ENCODE measurements at regions not wholly inside any gene's neighbourhood (a gene's known extent, or its start where the extent isn't known, plus 50 kb on each side); places are given as distances from the start of the nearest gene placed in this dataset.

DNA sequence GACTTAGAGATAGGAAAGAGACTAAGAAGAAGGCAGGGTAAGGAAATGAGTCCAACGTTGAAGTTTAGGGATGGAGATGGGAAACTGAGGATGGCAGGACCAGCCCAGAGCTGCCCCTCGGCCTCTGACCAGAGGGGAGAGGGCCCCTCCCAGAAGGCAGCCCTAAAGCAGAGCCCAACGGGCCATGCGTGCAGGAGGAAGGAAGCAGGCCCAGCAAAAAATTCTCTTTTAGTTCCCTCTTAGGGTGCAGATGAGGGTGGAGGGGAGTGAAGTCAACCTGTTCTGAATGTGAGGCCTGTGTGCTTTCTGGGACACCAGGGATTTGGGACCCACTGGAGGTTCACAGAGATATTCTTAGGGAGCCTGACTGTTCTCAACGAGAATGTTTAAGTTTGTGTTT, 225.4 kb downstream of the RHOU start:
- TF ChIP-seq, protein P1, sequence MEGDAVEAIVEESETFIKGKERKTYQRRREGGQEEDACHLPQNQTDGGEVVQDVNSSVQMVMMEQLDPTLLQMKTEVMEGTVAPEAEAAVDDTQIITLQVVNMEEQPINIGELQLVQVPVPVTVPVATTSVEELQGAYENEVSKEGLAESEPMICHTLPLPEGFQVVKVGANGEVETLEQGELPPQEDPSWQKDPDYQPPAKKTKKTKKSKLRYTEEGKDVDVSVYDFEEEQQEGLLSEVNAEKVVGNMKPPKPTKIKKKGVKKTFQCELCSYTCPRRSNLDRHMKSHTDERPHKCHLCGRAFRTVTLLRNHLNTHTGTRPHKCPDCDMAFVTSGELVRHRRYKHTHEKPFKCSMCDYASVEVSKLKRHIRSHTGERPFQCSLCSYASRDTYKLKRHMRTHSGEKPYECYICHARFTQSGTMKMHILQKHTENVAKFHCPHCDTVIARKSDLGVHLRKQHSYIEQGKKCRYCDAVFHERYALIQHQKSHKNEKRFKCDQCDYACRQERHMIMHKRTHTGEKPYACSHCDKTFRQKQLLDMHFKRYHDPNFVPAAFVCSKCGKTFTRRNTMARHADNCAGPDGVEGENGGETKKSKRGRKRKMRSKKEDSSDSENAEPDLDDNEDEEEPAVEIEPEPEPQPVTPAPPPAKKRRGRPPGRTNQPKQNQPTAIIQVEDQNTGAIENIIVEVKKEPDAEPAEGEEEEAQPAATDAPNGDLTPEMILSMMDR (IDR thresholded peaks at IDR 0.05; ENCODE audit: low read depth, low read length) = no peak
- H3K27me3 ChIP-seq = no peaks in the 10 kb centered on the region
- H3K36me3 ChIP-seq = no peaks in the 10 kb centered on the region
- H3K4me1 ChIP-seq = no peaks in the 10 kb centered on the region
- DNase-seq = no peak
- H3K4me3 ChIP-seq (ENCODE audit: low read depth, low read length) = no peak overlapping the region
- H3K9me3 ChIP-seq = no peaks in the 10 kb centered on the region; the same call in 1 of the 2 replicates

DNA sequence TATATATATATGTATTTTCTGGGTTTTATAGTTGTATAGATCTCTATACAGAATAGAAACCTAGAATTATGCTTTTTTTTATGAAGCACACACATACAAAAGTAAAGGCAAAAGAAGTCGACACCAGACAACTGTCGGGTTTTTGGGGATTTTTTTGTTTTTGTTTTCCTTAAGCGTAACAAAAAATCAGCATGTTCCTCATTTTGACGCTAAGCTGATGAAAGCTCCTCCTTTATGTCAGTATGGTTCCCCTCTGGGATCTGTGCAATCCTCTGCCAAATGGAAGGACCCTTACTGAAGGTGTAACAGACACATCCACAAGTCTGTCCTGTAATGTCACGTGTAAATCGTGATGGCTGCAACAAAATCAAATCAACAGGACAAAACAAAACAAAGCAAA, 226.2 kb downstream of the RHOU start:
- Histone ChIP-seq H3K27me3 (no peaks in the 10 kb centered on the region), H3K4me1 (no peaks in the 10 kb centered on the region), H3K36me3 (no peaks in the 10 kb centered on the region), H3K4me3 (ENCODE audit: low read depth, low read length) (no peak overlapping the region), H3K9me3 (no peaks in the 10 kb centered on the region; the same call in 1 of the 2 replicates)
- no peak for DNase-seq
- TF ChIP-seq, protein P1 (IDR thresholded peaks at IDR 0.05; ENCODE audit: low read depth, low read length) = no peak

DNA sequence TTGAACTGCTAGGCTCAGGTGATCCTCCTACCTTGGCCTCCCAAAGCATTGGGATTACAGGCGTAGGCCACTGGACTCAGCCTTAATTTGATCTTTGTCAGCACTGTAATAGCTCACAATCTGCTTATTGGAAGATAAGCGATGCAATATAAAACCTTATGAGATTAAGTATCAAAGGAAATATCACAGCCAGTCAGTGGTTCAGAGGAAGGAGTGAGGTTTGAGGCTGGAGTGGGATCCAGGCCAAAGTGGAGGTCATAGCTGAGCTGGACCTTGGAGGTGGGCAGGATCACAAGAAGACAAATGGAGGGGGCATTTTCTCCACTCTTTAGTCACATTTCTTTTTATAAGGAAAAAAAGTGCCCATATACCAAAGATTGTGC, 228.5 kb downstream of the RHOU start:
- no peaks in the 10 kb centered on the region; the same call in 1 of the 2 replicates for H3K9me3 ChIP-seq
- no peaks in the 10 kb centered on the region for H3K36me3 ChIP-seq
- H3K4me1 ChIP-seq = no peaks in the 10 kb centered on the region
- TF ChIP-seq, protein P1 (IDR thresholded peaks at IDR 0.05; ENCODE audit: low read depth, low read length) = no peak
- DNase-seq = no peak
- H3K4me3 ChIP-seq (ENCODE audit: low read depth, low read length) = no peak overlapping the region
- no peaks in the 10 kb centered on the region for H3K27me3 ChIP-seq

DNA sequence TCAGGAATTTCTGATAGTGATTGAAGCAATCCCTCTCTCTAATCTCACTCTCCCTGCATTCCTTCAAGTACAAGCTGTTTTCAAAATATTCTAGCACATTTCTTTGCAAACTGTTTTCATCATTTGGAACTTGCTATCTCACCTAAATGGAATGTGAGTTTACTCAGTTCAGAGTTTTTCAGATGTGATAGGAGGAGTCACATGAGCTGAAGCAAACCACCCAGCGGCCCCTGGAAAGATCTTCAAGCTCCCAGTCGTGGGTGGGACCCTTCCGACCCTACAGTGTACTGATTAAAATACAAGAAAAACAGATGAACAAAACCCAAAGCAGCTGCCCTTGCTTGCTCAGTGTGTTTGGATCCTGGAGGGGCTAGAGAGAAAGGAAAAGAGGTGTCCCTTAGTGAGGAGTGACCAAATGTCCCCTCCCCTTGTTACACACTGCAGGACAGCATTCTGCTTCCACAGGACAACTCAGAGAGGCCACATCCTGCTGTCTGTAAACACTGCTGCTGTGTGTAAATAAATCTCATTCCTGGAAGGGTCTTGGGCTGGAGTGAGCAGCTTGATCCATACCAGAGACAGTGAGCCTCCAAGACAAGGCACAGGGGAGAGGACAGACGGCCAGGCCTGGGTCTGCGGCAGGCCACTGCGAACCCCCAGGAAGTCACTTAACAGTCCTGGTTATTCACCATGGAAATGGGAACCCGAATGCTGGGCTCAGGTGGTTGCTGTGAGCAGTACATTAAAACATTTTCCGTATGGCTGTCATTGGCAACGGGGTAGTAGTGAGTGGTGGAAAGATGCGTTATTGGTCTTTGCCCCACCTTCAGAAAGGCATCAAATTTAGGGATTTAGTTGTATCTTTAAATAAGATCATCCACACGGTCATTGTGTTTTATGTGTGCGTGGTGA, 229.2 kb downstream of the RHOU start:
- no peaks in the 10 kb centered on the region for H3K27me3 ChIP-seq
- H3K36me3 ChIP-seq = no peaks in the 10 kb centered on the region
- no peak overlapping the region for H3K4me3 ChIP-seq (ENCODE audit: low read depth, low read length)
- TF ChIP-seq, protein P1 (IDR thresholded peaks at IDR 0.05; ENCODE audit: low read depth, low read length) = no peak
- DNase-seq = no peak
- no peaks in the 10 kb centered on the region; the same call in 1 of the 2 replicates for H3K9me3 ChIP-seq
- H3K4me1 ChIP-seq = no peaks in the 10 kb centered on the region

DNA sequence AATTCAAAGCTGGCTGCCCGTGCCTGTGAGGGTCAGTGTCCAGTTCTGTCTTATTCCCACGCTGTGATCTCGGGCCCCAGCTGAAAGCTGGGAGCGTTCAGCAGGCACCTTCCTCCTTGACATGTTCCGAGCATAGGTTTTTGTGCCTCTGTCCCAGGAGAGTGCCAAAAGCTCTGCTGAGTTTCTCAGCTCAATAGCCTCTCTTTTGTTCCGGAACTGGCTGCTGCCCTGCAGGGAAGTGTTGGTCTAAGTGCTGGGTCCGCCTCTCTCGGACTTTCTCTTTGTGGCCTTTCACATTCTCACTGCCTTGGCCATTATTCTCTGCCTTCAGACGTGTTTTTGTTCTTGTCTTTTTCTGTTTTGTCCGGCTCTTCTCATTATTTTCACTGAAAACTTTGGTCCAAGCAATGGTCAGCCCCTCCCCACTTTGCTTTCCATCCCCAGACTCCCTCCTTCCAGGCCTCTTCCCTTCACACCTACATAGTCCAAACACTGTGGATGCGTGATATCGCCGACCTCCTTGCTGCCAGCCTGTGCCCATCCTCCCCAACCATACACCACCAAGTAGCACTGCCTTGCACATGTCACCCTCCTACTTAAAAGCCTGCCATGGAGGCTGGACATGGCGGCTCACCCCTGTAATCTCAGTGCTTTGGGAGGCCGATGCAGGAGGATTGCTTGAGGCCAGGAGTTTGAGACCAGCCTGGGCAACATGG, 233.8 kb downstream of the RHOU start:
- no peaks in the 10 kb centered on the region for H3K27me3 ChIP-seq
- no peak for DNase-seq
- TF ChIP-seq, protein P1 (IDR thresholded peaks at IDR 0.05; ENCODE audit: low read depth, low read length) = no peak

More for the DNA sequence above, 233.8 kb downstream of the RHOU start:
- Histone ChIP-seq H3K36me3 (no peaks in the 10 kb centered on the region), H3K9me3 (no peaks in the 10 kb centered on the region), H3K4me1 (no peaks in the 10 kb centered on the region), H3K4me3 (ENCODE audit: low read depth, low read length) (no peak overlapping the region)

Data from BE2C (cell line).